ENCODE measurements at regions not wholly inside any gene's neighbourhood (a gene's known extent, or its start where the extent isn't known, plus 50 kb on each side); places are given as distances from the start of the nearest gene placed in this dataset.

DNA sequence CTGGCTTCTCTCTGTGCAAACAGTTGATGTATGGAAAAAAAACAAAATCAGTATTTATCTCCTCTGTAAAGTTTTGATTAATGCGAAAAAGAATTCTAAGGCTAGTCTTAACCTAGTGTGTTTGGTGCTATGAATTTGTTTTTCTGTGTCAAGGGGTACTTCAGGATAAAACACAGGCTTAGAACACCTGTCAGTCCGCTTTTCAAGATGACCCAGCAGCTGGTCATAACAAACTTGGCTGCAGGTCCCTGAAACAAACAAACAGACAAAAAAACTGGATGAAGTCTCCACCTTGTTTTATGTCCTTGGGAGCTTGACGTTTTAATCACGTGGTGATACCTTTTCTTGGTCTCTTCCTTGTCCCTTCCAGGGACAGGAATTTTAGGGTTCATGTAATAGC is 689.3 kb downstream of the UQCRFS1 start:
- TF ChIP-seq CREB1 (IDR thresholded peaks at IDR 0.05; ENCODE audit: low read depth) (no peak), TAF1 (IDR thresholded peaks at IDR 0.05; ENCODE audit: low read depth) (no peak), FOXM1 (IDR thresholded peaks at IDR 0.05; ENCODE audit: borderline replicate concordance, low read depth) (no peak), NFIC (IDR thresholded peaks at IDR 0.05) (no peak), TCF12 (IDR thresholded peaks at IDR 0.05; ENCODE audit: low read depth) (no peak), EP300 (IDR thresholded peaks at IDR 0.05; ENCODE audit: borderline replicate concordance) (no peak)

All from Ishikawa (cell line).